NAMALWA (cell line): ENCODE measurements at regions not wholly inside any gene's neighbourhood (a gene's known extent, or its start where the extent isn't known, plus 50 kb on each side); places are given as distances from the start of the nearest gene placed in this dataset.

Source experiments
- DNase-seq: peaks from one replicate; pipeline ENCODE4 v3.0.0-alpha.2; 2015; ENCODE audit warnings: low spot score

DNA sequence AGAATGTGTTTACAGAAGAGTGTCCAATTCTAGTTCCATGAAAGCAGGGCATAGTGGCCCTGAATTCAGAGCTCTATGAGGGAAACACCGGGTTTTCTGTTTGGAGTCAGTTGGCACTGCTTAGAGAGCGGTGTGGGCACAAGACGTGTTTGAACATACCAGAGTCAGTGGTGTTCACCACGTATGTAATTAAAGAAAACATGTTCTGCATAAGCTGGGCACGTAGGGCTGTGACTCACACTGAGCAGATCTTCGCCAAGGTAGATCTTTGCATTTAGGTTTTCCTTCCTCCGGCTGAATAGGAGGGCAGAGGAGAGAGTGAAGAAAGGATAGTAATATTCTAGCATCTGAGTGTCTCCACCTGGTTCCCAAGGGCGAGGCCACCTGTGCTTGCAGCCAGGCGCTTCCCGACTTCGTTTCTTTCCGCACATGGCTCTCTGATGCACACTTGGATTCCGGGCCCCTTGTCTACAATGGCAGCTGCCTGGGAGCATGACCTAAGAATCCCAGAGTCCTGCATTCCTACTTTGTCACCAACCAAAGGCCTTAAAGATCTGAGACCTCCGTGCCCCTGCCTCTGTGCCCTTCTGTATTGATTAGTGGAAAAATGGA lies 136.2 kb downstream of the ERMARD start:
- DNase-seq = no peak

- no peak for DNase-seq
Observed at GRCh38 chr6:169886631-169887227, 135.3 kb downstream of the ERMARD start.

DNA sequence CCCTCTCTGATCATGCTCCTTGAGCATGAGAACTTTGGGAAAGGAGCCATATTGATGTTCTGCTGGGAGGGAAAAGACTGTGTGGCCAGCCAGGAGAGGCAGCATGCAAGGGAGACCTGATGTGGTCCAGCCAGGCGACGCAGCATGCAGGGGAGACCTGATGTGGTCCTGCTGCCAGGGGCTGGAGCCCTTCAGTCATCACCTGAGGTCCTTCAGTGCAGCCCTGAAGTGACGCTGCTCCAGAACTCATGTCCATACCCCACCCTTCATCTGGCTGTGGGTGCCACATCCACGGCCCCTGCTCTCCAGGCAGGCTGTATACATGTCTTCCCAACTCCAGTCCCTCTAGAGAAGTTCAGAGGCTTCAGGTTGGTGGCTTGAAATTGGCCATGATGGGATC lies 134.4 kb downstream of the ERMARD start:
- DNase-seq = no peak

DNA sequence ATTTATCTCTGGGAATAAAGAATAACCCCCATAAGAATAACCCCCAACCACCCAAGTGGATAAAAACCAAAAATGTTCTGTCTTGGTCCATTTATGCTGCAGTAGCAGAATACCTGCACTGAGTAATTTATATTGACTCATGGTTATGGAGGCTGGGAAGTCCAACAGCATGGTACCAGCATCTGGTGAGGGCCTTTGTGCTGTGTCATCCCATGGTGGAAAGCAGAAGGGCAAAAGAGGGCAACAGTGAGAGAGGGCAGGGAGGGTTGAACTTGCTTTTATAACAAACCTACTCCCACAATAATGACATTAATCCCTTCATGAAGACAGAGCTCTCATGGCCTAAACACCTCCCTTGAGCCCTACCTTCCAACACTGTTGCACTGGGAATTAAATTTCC lies 133.7 kb downstream of the ERMARD start:
- DNase-seq = no peak

GRCh38 chr6:169884158-169884557 lies 132.7 kb downstream of the ERMARD start:
- no peak for DNase-seq

- DNase-seq = no peak
Observed at GRCh38 chr6:169883316-169883715, 131.9 kb downstream of the ERMARD start.

GRCh38 chr6:169881976-169882375 lies 130.6 kb downstream of the ERMARD start:
- DNase-seq = no peak

- no peak for DNase-seq
Observed at GRCh38 chr6:169881398-169881797, 130.0 kb downstream of the ERMARD start.

DNA sequence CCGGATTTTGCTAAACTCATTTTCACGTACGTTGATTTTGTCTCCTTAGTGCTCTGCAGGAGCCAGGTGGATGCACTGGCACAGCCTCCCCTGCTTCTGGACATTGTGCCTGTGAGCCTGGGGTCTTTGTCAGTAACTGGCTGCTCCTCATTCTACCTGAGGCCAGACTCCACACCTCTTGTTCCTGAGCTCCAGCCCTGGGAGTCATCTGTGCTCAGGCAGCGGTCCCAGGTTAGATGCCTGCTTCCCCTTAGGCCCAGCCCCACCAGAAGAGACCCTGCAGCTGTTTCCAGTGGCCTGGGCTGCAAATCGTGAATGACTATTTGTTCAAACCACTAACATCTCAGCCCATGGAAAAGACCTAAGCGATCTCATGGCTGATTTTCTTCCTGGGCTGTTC lies 129.1 kb downstream of the ERMARD start:
- no peak for DNase-seq

DNA sequence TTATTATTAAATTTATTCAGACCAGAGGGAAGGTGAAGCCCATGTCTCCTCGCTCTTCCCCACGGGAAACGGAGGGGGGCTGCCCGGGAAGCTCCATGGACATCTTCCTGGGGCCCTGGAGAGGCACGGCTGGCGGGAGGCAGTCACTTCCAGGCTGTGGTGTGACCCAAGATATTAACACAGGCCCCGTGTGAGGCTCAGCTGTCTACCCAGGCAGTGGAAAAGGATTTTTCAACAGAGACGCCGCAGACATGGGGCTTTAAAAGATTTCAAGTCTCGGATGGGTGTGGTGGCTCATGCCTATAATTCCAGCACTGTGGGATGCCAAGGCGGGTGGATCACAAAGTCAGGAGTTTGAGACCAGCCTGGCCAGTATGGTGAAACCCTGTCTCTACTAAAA lies 117.9 kb downstream of the ERMARD start:
- DNase-seq = no peak

GRCh38 chr6:169868458-169868857 lies 117.0 kb downstream of the ERMARD start:
- peak; percentile 45 for DNase-seq

DNA sequence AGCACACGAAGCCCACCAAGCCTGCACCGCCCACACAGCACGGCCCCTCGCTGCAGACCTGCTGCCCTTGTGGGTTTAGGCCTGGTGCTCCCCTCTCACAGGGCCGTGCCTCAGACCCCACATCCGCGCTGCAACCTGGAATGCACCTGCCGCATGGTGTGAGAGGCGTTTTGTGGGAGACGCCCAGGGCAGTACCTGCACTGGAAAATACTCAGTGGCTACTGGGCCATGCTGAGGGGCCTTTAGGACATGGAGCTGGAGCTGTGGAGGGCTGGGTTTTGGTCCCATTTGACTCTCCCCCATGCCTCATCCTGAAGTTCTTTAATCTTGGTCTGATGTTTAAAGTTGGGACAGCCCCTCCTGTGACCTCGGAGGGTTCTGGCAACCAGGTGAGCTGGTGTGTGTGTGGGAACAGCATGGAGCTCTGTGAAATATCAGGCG lies 116.3 kb downstream of the ERMARD start:
- no peak for DNase-seq

DNA sequence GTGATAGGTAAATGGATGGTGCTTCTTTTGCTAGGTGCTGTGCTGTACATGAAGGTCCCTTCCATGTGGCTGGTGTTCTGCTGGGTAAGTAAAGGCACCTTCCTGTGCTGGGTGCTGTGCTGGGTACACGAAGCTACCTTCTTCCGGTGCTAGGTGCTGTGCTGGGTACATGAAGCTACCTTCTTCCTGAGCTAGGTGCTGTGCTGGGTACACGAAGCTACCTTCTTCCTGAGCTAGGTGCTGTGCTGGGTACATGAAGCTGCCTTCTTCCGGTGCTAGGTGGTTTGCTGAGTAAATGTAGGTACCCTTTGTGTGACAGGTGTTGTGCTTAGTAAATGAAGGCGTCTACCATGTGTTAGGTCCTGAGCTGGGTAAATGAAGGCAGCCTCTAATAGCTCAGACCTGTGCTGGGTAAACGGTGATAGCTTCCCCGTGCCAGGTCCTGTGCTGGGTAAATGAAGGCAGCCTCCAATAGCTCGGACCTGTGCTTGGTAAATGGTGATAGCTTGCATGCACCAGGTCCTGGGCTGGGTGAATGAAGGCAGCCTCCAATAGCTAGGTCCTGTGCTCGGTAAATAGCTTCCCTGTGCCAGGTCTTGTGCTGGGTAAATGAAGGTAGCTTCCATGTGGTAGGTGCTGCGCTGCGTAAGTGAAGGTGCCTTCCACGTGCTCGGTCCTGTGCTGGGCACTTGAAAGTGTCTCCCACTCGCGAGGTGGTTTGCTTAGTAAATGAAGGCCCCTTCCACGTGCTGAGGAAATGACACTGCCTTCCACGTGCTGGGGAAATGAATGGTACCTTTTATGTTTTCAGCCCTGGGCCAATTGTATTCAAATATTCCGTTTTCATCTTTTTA lies 115.5 kb downstream of the ERMARD start:
- no peak for DNase-seq

GRCh38 chr6:169866140-169866534 lies 114.7 kb downstream of the ERMARD start:
- DNase-seq = no peak

DNA sequence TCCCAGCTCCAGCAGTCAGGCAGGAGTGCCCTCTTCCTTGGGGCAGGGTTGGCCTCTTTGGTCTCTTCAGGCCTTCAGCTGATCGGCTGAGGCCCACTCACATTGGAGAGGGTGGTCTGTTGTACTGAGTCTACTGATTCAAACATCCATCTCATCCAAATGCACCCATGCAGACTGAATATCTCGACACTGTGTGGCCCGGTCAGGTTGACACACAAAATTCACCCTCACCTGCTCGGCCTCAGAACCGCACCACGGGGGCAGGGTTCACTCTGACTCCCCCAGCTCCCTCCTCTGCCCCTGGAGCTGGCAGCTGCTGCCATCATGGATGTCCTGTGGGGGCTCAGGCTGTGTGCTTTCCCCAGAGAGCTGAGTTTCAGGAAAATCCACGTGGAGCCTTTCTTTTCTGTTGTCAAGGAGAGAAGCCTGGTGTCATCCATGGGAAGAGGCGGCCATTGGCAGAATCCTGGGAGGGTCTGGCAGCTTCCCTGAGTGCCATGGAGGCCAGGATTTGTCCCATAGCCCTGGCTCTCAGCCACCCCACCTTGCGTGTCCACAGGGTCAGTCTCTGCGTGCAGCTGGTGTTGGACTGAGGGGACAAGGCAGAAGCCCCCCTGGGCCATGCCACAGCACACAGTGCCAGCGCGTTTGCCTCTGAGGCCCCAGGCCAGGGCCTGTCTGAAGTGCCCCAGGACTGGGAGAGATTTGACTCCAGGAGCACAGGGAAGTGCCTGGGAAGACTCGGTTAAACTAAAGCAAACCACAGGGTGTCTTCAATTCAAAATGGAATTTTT lies 114.1 kb downstream of the ERMARD start:
- DNase-seq = no peak

- DNase-seq = peak; percentile 49
Observed at GRCh38 chr6:169864148-169865020, 113.0 kb downstream of the ERMARD start.

DNA sequence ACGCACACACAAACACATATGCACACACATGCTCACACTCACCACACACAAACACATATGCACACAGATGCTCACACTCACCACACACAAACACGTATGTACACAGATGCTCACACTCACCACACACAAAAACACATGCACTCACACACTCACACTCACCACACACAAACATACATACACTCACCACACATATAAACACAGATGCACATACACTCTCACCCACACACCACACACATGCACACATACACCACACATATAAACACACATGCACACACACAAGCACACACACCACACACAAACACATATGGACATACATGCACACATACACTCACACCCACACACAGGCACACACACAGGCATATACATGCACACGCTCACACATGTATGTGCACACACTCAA lies 112.3 kb downstream of the ERMARD start:
- no peak for DNase-seq

DNA sequence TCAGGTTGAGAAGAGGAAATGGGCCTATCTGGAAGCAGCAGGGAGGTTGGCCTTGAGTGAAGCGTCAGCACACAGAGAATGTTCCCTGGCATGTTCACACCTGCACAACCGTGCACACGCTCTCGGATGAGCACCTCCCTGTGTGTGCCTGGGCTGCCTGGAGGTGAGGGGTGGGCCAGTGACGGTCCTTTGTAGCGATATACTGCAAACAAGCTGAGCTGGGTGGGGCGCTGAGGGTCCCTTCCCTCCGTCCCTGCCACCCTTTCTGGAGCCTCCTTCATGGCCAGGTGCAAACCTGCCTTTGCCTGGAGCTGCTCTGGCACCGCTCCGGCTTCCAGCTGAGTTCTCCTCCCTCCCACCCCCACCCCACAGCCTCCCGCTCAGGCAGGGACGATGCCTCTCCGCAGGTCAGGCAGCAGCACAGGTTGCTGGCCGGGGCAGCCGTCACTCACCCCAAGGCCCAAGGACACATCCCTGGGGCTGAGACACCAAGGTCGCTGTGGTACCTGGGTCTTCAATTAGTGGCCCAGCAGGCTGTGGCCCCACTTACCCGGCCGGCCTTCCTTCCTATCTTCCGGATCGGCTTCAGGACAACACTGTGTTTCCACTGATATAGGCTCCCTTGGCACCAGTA lies 111.6 kb downstream of the ERMARD start:
- DNase-seq = no peak

DNA sequence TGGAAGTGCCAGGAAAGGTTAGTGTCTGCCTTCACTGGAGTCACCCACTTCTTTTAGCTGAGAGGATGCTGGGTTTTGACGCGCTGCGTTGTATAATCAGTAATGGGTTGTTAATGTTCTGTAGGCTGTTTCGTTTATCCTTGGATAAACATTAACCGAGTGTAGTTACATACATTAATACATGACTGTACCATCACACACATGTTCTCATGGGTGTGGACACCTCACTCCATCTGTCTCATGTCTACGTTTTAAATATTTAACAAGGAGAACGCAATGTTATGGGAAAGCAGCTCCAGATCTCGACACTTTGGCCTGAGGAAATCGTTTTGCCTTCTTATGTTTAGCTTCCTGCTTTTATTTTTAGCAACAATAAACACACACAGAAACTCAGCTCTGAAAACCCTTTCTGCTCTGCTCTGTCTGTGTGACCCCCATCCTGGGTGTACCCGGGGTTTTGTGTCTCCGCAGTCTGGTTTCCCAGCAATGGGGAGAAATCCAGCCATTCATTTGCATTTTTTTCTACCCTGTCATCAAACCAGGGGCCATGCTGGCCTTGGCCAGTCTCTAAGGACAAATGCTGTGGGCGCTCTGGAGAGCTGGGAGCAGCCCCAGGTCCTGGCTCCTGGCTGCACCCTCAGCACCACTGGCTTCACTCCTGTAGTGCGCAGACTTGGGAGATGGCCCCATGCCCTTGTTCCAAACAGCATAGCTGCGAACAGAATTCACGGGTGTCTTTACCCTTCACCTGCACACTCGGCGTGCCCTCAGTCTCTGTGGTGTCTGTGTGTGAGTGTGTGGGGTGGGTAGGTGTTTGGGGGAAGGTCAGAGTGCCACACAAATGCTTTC lies 110.8 kb downstream of the ERMARD start:
- DNase-seq = no peak

DNA sequence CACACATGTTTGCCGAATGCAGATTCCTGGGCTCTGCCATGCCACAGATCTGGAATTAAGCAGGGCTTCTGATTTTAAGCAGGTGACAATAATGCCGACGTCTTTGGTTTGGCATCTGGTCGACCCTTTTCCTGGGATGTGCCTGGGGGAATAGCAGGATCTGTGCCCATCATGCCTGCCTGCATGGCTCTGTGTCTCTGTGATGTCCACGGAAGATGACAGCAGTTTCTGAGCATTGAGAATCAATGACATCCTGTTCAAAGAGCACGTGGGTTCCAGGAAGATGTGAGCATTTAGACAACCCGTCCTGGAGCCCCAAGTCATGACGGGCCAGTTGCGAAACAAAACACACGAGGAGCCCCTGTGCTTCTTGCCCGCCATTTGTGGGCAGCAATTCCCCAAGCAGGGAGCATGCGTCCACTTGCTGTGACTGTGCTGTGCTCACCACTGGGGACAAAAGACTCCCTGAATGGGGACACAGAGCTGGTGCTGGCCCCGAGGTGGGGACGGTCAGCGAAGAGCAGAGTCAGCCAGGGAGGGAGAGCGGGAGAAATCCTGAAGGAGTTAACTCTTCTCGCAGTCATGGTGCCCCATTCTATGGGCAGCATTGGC lies 110.1 kb downstream of the ERMARD start:
- no peak for DNase-seq
